WI38 (cell line): ENCODE measurements at regions not wholly inside any gene's neighbourhood (a gene's known extent, or its start where the extent isn't known, plus 50 kb on each side); places are given as distances from the start of the nearest gene placed in this dataset.
"Not testable (repeated sequence)": the region's sequence is repeated elsewhere in the genome, so short reads cannot be mapped to it uniquely, and the experiment has no call there.

Experiments
- H3K4me3 ChIP-seq: 2 replicates; pipeline ENCODE4 v1.5.1; 2011; ENCODE audit warnings: low read depth, mild to moderate bottlenecking, control low read depth, low read length
- CTCF ChIP-seq: IDR thresholded peaks from 2 replicates; pipeline ENCODE4 v1.5.1; 2012; ENCODE audit warnings: low read depth, mild to moderate bottlenecking, control low read depth, low read length

GRCh38 chr6:130494729-130495128 is 128.9 kb downstream of the TMEM200A start:
- no peak for TF ChIP-seq CTCF
- H3K4me3 ChIP-seq, result no peak overlapping the region

GRCh38 chr6:130500693-130501092 is 134.9 kb downstream of the TMEM200A start:
- TF ChIP-seq CTCF, result no peak
- no peak overlapping the region for H3K4me3 ChIP-seq

- TF ChIP-seq CTCF, result no peak
- no peak overlapping the region for H3K4me3 ChIP-seq
Measured at GRCh38 chr6:130503146-130503545, 137.3 kb downstream of the TMEM200A start.

GRCh38 chr6:130505808-130506598 is 140.2 kb downstream of the TMEM200A start:
- no peak for TF ChIP-seq CTCF
- no peak overlapping the region for H3K4me3 ChIP-seq

GRCh38 chr6:130507005-130507665 is 141.3 kb downstream of the TMEM200A start:
- not testable (repeated sequence) for H3K4me3 ChIP-seq

GRCh38 chr6:130507666-130508028 is 141.8 kb downstream of the TMEM200A start:
- no peak overlapping the region for H3K4me3 ChIP-seq
- no peak for TF ChIP-seq CTCF

- TF ChIP-seq CTCF, result no peak
- H3K4me3 ChIP-seq, result no peak overlapping the region
Measured at GRCh38 chr6:130513770-130514169, 148.0 kb downstream of the TMEM200A start.
